Neural cell (in vitro differentiated cells): ENCODE measurements at regions not wholly inside any gene's neighbourhood (a gene's known extent, or its start where the extent isn't known, plus 50 kb on each side); places are given as distances from the start of the nearest gene placed in this dataset.

Experiments
- H2AFZ ChIP-seq: fragments of 200-600, 300-800 bp; sonication (generic), shearing (Covaris generic); 2 replicates; pipeline ENCODE4 v1.6.0; 2014; ENCODE audit warnings: low read depth, mild to moderate bottlenecking, antibody characterized with exemption, low read length, moderate library complexity
- H3F3A ChIP-seq: fragments of 200-600 bp; shearing (Covaris generic); 2 replicates; pipeline ENCODE4 v1.6.1; 2016; ENCODE audit warnings: mild to moderate bottlenecking, moderate library complexity, mixed read lengths, antibody characterized with exemption, low read length; ENCODE audit not compliant: insufficient read depth, poor library complexity, severe bottlenecking
- H3K27ac ChIP-seq: fragments of 200-600, 300-800 bp; sonication (generic), shearing (Covaris generic); 2 replicates; pipeline ENCODE4 v1.5.1; 2014; ENCODE audit warnings: mild to moderate bottlenecking, low read length, moderate library complexity
- H3K27me3 ChIP-seq: fragments of 300-800, 200-600 bp; sonication (generic), shearing (Covaris generic); 2 replicates; pipeline ENCODE4 v1.6.0; 2014; ENCODE audit warnings: mild to moderate bottlenecking, low read depth, low read length, moderate library complexity; ENCODE audit not compliant: insufficient read depth
- H3K36me3 ChIP-seq: fragments of 300-800, 200-600 bp; sonication (generic), shearing (Covaris generic); 2 replicates; pipeline ENCODE4 v1.5.1; 2014; ENCODE audit warnings: mild to moderate bottlenecking, antibody characterized with exemption, low read length, moderate library complexity; ENCODE audit not compliant: insufficient read depth
- H3K4me2 ChIP-seq: fragments of 300-800, 200-600 bp; sonication (generic), shearing (Covaris generic); 2 replicates; pipeline ENCODE4 v1.6.0; 2014; ENCODE audit warnings: mild to moderate bottlenecking, low read length
- H3K4me3 ChIP-seq: fragments of 300-800, 200-600 bp; sonication (generic), shearing (Covaris generic); 2 replicates; pipeline ENCODE4 v1.5.1; 2014; ENCODE audit warnings: mild to moderate bottlenecking, low read length, moderate library complexity
- H3K79me2 ChIP-seq: fragments of 200-600 bp; shearing (Covaris generic); replicated peaks from 2 replicates; pipeline ENCODE4 v1.6.0; 2014; ENCODE audit warnings: mild to moderate bottlenecking, low read length, moderate library complexity; ENCODE audit not compliant: insufficient read depth
- H3K9ac ChIP-seq: fragments of 300-800, 200-600 bp; sonication (generic), shearing (Covaris generic); 2 replicates; pipeline ENCODE4 v1.6.1; 2016; ENCODE audit warnings: mild to moderate bottlenecking, low read length, mixed read lengths
- H3K9me2 ChIP-seq: fragments of 200-600 bp; shearing (Covaris generic); 2 replicates; pipeline ENCODE4 v1.6.1; 2016; ENCODE audit warnings: mild to moderate bottlenecking, low read length, mixed read lengths; ENCODE audit not compliant: insufficient read depth
- H3K9me3 ChIP-seq: fragments of 200-600, 300-800 bp; sonication (generic), shearing (Covaris generic); 2 replicates; pipeline ENCODE4 v1.6.1; 2016; ENCODE audit warnings: mild to moderate bottlenecking, mixed run types, low read length, moderate library complexity, mixed read lengths
- H4K20me1 ChIP-seq: fragments of 200-600 bp; shearing (Covaris generic); 2 replicates; pipeline ENCODE4 v1.6.1; 2016; ENCODE audit warnings: mild to moderate bottlenecking, mixed run types; ENCODE audit not compliant: insufficient read depth
- EP300 ChIP-seq: fragments of 450-650 bp; conservative IDR thresholded peaks from 2 replicates; pipeline ENCODE4 v1.6.1; 2014; ENCODE audit warnings: antibody characterized with exemption, mild to moderate bottlenecking, moderate library complexity; ENCODE audit not compliant: poor library complexity, severe bottlenecking
- EZH2 ChIP-seq: fragments of 200-600, 300-800 bp; shearing (Covaris generic), sonication (generic); IDR thresholded peaks from 2 replicates; pipeline ENCODE4 v1.6.1; 2014; ENCODE audit warnings: antibody characterized with exemption, low read length, borderline replicate concordance, mild to moderate bottlenecking; ENCODE audit not compliant: insufficient read depth, poor library complexity, severe bottlenecking
- MXI1 ChIP-seq: fragments of 450-650 bp; conservative IDR thresholded peaks from 2 replicates; pipeline ENCODE4 v1.6.1; 2014; ENCODE audit warnings: antibody characterized with exemption, mild to moderate bottlenecking; ENCODE audit not compliant: poor library complexity, severe bottlenecking
- POLR2AphosphoS5 ChIP-seq: IDR thresholded peaks from 2 replicates; pipeline ENCODE4 v1.6.1; 2012
- RAD21 ChIP-seq: fragments of 450-650 bp; conservative IDR thresholded peaks from 2 replicates; pipeline ENCODE4 v1.6.1; 2014; ENCODE audit warnings: antibody characterized with exemption, mild to moderate bottlenecking, moderate library complexity
- SMC3 ChIP-seq: fragments of 450-650 bp; conservative IDR thresholded peaks from 2 replicates; pipeline ENCODE4 v1.6.1; 2014; ENCODE audit warnings: antibody characterized with exemption, mild to moderate bottlenecking, moderate library complexity; ENCODE audit not compliant: poor library complexity
- TAF1 ChIP-seq: IDR thresholded peaks from 2 replicates; pipeline ENCODE4 v1.6.1; 2012; ENCODE audit warnings: low read depth
- TF ChIP-seq, protein P1 (sequence below): IDR thresholded peaks from 2 replicates; pipeline ENCODE4 v1.6.1; 2012; ENCODE audit warnings: borderline replicate concordance
- TF ChIP-seq, protein P2 (sequence below): fragments of 450-650 bp; IDR thresholded peaks from 2 replicates; pipeline ENCODE4 v1.5.1; 2014; ENCODE audit warnings: antibody characterized with exemption, mild to moderate bottlenecking, moderate library complexity; ENCODE audit not compliant: poor library complexity, severe bottlenecking

DNA sequence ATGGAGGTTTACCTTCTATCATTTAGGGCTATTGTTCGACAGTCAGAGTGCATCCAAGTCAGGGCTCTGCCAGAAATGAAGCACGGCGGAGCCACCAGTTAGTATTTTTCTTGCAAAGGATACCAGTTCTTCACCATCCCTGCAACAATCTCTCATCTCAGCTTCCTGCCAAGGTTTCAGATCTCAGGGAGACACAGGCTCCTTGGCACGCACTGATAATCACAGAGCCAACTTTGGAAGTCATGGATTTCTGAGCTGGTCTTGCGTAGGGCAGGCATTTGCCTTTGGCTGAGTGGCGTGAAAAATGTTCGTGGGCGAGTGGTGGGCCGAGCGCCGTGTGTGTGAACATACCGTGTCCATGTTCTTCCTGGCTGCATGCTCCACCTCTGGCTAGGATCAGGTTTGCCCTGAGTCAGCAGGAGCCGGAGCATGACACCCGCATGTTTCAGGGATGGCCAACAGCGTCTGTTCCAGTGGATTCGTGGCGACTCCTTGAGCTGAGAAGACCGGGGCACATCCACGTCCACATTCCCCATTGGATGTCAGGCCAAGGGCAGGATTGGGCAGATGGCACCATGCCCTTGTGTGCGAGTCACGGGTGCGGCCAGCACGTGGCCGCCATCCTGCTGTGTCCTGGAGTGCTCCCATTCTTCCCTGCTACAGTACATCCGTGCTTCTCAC, 118.5 kb upstream of the C1orf174 start:
- no peaks in the 10 kb centered on the region for H4K20me1 ChIP-seq
- no peaks in the 10 kb centered on the region for H3F3A ChIP-seq
- no peaks in the 10 kb centered on the region for H3K79me2 ChIP-seq
- TF ChIP-seq, protein P1, sequence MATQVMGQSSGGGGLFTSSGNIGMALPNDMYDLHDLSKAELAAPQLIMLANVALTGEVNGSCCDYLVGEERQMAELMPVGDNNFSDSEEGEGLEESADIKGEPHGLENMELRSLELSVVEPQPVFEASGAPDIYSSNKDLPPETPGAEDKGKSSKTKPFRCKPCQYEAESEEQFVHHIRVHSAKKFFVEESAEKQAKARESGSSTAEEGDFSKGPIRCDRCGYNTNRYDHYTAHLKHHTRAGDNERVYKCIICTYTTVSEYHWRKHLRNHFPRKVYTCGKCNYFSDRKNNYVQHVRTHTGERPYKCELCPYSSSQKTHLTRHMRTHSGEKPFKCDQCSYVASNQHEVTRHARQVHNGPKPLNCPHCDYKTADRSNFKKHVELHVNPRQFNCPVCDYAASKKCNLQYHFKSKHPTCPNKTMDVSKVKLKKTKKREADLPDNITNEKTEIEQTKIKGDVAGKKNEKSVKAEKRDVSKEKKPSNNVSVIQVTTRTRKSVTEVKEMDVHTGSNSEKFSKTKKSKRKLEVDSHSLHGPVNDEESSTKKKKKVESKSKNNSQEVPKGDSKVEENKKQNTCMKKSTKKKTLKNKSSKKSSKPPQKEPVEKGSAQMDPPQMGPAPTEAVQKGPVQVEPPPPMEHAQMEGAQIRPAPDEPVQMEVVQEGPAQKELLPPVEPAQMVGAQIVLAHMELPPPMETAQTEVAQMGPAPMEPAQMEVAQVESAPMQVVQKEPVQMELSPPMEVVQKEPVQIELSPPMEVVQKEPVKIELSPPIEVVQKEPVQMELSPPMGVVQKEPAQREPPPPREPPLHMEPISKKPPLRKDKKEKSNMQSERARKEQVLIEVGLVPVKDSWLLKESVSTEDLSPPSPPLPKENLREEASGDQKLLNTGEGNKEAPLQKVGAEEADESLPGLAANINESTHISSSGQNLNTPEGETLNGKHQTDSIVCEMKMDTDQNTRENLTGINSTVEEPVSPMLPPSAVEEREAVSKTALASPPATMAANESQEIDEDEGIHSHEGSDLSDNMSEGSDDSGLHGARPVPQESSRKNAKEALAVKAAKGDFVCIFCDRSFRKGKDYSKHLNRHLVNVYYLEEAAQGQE = no peak
- TF ChIP-seq POLR2AphosphoS5 = no peak
- no peak for TF ChIP-seq EZH2
- TF ChIP-seq TAF1 = no peak
- no peak for TF ChIP-seq SMC3
- no peak for TF ChIP-seq MXI1
- TF ChIP-seq, protein P2, sequence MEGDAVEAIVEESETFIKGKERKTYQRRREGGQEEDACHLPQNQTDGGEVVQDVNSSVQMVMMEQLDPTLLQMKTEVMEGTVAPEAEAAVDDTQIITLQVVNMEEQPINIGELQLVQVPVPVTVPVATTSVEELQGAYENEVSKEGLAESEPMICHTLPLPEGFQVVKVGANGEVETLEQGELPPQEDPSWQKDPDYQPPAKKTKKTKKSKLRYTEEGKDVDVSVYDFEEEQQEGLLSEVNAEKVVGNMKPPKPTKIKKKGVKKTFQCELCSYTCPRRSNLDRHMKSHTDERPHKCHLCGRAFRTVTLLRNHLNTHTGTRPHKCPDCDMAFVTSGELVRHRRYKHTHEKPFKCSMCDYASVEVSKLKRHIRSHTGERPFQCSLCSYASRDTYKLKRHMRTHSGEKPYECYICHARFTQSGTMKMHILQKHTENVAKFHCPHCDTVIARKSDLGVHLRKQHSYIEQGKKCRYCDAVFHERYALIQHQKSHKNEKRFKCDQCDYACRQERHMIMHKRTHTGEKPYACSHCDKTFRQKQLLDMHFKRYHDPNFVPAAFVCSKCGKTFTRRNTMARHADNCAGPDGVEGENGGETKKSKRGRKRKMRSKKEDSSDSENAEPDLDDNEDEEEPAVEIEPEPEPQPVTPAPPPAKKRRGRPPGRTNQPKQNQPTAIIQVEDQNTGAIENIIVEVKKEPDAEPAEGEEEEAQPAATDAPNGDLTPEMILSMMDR = no peak
- no peak for TF ChIP-seq RAD21
- no peak for TF ChIP-seq EP300
- no peaks in the 10 kb centered on the region for H3K9me3 ChIP-seq
- H3K27me3 ChIP-seq = no peaks in the 10 kb centered on the region
- no peaks in the 10 kb centered on the region for H3K36me3 ChIP-seq
- H3K27ac ChIP-seq = no peak overlapping the region
- H3K9ac ChIP-seq = no peak overlapping the region
- H3K9me2 ChIP-seq = no peaks in the 10 kb centered on the region
- H2AFZ ChIP-seq = no peak overlapping the region
- no peak overlapping the region for H3K4me2 ChIP-seq
- H3K4me3 ChIP-seq = no peak overlapping the region

DNA sequence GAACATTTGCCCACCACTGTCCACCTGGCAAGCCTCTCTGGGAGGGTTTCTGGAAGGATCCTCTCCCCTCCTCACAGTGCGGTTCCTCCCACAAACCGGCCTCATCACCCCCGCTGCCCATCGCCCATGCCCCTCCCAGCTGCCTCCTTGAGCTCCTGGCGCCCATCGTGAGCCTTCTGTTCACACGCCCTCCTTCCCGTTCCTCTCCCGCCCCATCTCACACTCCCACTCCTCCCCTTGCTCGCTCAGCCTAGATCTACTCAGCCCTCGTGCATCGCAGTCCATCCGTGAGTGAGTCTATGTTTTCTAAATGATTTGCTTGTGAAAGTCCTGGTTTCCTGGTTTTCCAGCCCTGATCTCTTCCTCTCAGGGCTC, 119.1 kb upstream of the C1orf174 start:
- no peaks in the 10 kb centered on the region for H3K36me3 ChIP-seq
- no peaks in the 10 kb centered on the region for H4K20me1 ChIP-seq
- H3K27me3 ChIP-seq = no peaks in the 10 kb centered on the region
- H3K79me2 ChIP-seq = no peaks in the 10 kb centered on the region
- no peak overlapping the region for H3K4me3 ChIP-seq
- no peak overlapping the region for H2AFZ ChIP-seq
- no peak overlapping the region for H3K4me2 ChIP-seq
- H3K9ac ChIP-seq = no peak overlapping the region
- TF ChIP-seq, protein P2 = no peak
- TF ChIP-seq TAF1 (no peak), EZH2 (no peak), MXI1 (no peak), POLR2AphosphoS5 (no peak), RAD21 (no peak), SMC3 (no peak)
- TF ChIP-seq, protein P1 = no peak
- no peaks in the 10 kb centered on the region for H3F3A ChIP-seq
- no peaks in the 10 kb centered on the region for H3K9me2 ChIP-seq
- no peaks in the 10 kb centered on the region for H3K9me3 ChIP-seq
- H3K27ac ChIP-seq = no peak overlapping the region
